ENCODE measurements at regions not wholly inside any gene's neighbourhood (a gene's known extent, or its start where the extent isn't known, plus 50 kb on each side); places are given as distances from the start of the nearest gene placed in this dataset.
"Not testable (repeated sequence)": the region's sequence is repeated elsewhere in the genome, so short reads cannot be mapped to it uniquely, and the experiment has no call there.

DNA sequence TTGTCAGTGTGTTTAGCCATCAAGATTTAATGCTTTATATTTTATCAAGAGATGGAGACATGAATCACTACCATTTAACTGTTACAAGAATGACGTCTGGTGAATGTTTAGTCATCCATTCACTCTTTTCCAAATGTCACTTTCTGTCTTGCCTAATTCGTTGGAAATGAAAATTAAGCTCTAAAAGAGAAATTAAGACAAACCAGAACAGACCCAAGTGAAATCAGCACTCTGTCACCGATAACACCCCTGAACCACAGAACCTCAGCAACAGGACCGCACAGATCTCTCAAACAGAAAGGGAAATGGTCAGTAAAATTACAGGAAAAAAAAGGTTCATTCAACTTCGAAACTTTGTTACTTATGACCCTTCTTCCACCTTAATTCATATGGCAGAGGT lies 320.9 kb downstream of the BCL2L11 start:
- not testable (repeated sequence) for H4K12ac ChIP-seq (ENCODE audit: low read depth, low read length); H2AK5ac ChIP-seq (ENCODE audit: low read length); H2BK120ac ChIP-seq (ENCODE audit: insufficient read depth, low read length, poor library complexity); H3K18ac ChIP-seq (ENCODE audit: low read length); H3K79me1 ChIP-seq (ENCODE audit: low read length); H3K27ac ChIP-seq (ENCODE audit: low read depth, low read length); H2AFZ ChIP-seq (ENCODE audit: insufficient read depth, low read length, poor library complexity); H3K4me2 ChIP-seq (ENCODE audit: low read length); H3K36me3 ChIP-seq (ENCODE audit: control insufficient read depth in 1 of 2, insufficient read depth in 2 of 2, low read length in 2 of 2); H3K23ac ChIP-seq (ENCODE audit: low read length); H3K9me3 ChIP-seq (ENCODE audit: insufficient read depth, low read depth, low read length); H3K79me2 ChIP-seq (ENCODE audit: control insufficient read depth, insufficient read depth, low read length, poor library complexity); DNase-seq; H4K8ac ChIP-seq (ENCODE audit: low read depth, low read length); H3K4me3 ChIP-seq (ENCODE audit: low read depth, low read length); H2BK5ac ChIP-seq (ENCODE audit: low read depth, low read length, poor library complexity); H3K9ac ChIP-seq (ENCODE audit: low read length); H4K91ac ChIP-seq (ENCODE audit: low read depth, low read length); H3K4ac ChIP-seq (ENCODE audit: low read depth, low read length); H2BK12ac ChIP-seq (ENCODE audit: low read length); H3K27me3 ChIP-seq (ENCODE audit: insufficient read depth, low read length); H3K14ac ChIP-seq (ENCODE audit: low read length); H3K4me1 ChIP-seq (ENCODE audit: control insufficient read depth in 1 of 2, insufficient read depth in 2 of 2, low read length in 2 of 2)
- no CpG with 5 or more reads among the region's 5 CpGs for WGBS (ENCODE audit: extremely low coverage, insufficient coverage, insufficient read length)

- not testable (repeated sequence) for H2BK5ac ChIP-seq (ENCODE audit: low read depth, low read length, poor library complexity); H2BK12ac ChIP-seq (ENCODE audit: low read length); DNase-seq; H3K14ac ChIP-seq (ENCODE audit: low read length); H3K4me3 ChIP-seq (ENCODE audit: low read depth, low read length); H3K27ac ChIP-seq (ENCODE audit: low read depth, low read length); H3K36me3 ChIP-seq (ENCODE audit: control insufficient read depth in 1 of 2, insufficient read depth in 2 of 2, low read length in 2 of 2); H3K18ac ChIP-seq (ENCODE audit: low read length); H2AFZ ChIP-seq (ENCODE audit: insufficient read depth, low read length, poor library complexity); H3K4me2 ChIP-seq (ENCODE audit: low read length); H2BK120ac ChIP-seq (ENCODE audit: insufficient read depth, low read length, poor library complexity); H3K27me3 ChIP-seq (ENCODE audit: insufficient read depth, low read length); H3K4ac ChIP-seq (ENCODE audit: low read depth, low read length); H3K23ac ChIP-seq (ENCODE audit: low read length); H3K79me2 ChIP-seq (ENCODE audit: control insufficient read depth, insufficient read depth, low read length, poor library complexity); H3K9me3 ChIP-seq (ENCODE audit: insufficient read depth, low read depth, low read length); H3K4me1 ChIP-seq (ENCODE audit: control insufficient read depth in 1 of 2, insufficient read depth in 2 of 2, low read length in 2 of 2); H2AK5ac ChIP-seq (ENCODE audit: low read length); H3K79me1 ChIP-seq (ENCODE audit: low read length); H4K12ac ChIP-seq (ENCODE audit: low read depth, low read length); H4K91ac ChIP-seq (ENCODE audit: low read depth, low read length); H3K9ac ChIP-seq (ENCODE audit: low read length); H4K8ac ChIP-seq (ENCODE audit: low read depth, low read length)
- WGBS (ENCODE audit: extremely low coverage, insufficient coverage, insufficient read length) = no CpG with 5 or more reads among the region's 8 CpGs
Observed at GRCh38 chr2:111442767-111443454, 322.2 kb downstream of the BCL2L11 start.

DNA sequence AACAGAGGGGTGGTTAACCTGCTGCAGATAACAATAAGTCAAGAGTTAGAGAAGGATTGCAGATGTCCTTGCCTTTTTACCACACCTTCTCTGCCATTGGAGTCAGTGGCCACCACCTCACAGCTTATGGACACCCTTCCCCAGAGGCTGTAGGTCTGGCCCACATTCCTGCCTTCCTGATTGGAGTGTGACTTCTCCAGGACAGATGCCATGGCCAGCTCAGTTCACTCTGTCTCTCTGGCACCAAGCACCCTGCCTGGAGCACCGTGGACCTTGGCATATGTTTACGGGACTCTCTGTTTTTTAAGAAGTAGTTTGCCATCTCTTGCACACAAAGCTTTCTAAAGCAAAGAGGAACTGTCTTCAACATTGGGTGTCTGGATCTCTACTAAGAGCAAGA lies 323.8 kb downstream of the BCL2L11 start:
- WGBS (ENCODE audit: extremely low coverage, insufficient coverage, insufficient read length) = no CpG with 5 or more reads among the region's 2 CpGs
- not testable (repeated sequence) for H3K18ac ChIP-seq (ENCODE audit: low read length); H4K8ac ChIP-seq (ENCODE audit: low read depth, low read length); H2BK12ac ChIP-seq (ENCODE audit: low read length); H3K9ac ChIP-seq (ENCODE audit: low read length); H2AFZ ChIP-seq (ENCODE audit: insufficient read depth, low read length, poor library complexity); H3K36me3 ChIP-seq (ENCODE audit: control insufficient read depth in 1 of 2, insufficient read depth in 2 of 2, low read length in 2 of 2); H3K9me3 ChIP-seq (ENCODE audit: insufficient read depth, low read depth, low read length); H3K27ac ChIP-seq (ENCODE audit: low read depth, low read length); H2AK5ac ChIP-seq (ENCODE audit: low read length); H3K79me1 ChIP-seq (ENCODE audit: low read length); H3K27me3 ChIP-seq (ENCODE audit: insufficient read depth, low read length); H2BK120ac ChIP-seq (ENCODE audit: insufficient read depth, low read length, poor library complexity); DNase-seq; H3K4ac ChIP-seq (ENCODE audit: low read depth, low read length); H4K91ac ChIP-seq (ENCODE audit: low read depth, low read length); H3K23ac ChIP-seq (ENCODE audit: low read length); H3K79me2 ChIP-seq (ENCODE audit: control insufficient read depth, insufficient read depth, low read length, poor library complexity); H3K4me1 ChIP-seq (ENCODE audit: control insufficient read depth in 1 of 2, insufficient read depth in 2 of 2, low read length in 2 of 2); H3K4me2 ChIP-seq (ENCODE audit: low read length); H3K4me3 ChIP-seq (ENCODE audit: low read depth, low read length); H2BK5ac ChIP-seq (ENCODE audit: low read depth, low read length, poor library complexity); H4K12ac ChIP-seq (ENCODE audit: low read depth, low read length); H3K14ac ChIP-seq (ENCODE audit: low read length)

DNA sequence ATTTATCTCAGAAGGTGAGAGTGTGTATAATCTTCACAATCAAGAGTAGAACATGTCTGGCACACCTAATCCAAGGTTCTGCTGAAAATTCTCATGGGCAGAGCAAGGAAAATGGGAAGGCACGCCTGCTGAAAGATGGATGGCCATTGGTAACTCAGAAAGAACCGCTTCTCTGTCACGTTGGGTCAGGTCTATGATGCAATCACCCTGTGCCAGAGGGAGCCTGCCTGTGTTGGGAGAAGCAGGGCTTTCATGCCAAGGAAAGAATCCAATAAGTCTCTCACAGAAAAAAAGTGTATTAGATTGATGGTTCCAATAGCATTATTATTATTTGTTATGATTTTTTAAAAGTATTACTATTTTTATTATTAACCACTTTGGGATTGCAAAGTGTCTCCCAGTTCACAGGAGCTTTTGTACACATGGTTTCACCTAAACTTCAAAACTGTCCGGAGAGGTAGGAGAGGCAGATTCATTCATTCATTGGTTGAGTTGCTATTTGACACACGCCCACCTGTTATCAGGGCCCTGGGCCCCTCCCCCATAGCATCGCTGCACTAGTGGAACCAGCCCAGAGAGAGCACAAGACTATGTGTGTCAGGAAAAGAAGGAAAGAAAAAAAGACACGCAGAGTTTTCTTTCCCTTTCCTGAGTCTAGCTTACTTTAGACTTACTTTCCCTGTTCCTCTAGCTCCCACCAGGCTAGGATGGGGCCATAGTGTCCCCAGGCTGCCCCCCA lies 324.6 kb downstream of the BCL2L11 start:
- not testable (repeated sequence) for H3K18ac ChIP-seq (ENCODE audit: low read length); H3K27ac ChIP-seq (ENCODE audit: low read depth, low read length); H3K9ac ChIP-seq (ENCODE audit: low read length); H3K9me3 ChIP-seq (ENCODE audit: insufficient read depth, low read depth, low read length); H3K36me3 ChIP-seq (ENCODE audit: control insufficient read depth in 1 of 2, insufficient read depth in 2 of 2, low read length in 2 of 2); H3K4me3 ChIP-seq (ENCODE audit: low read depth, low read length); H2BK120ac ChIP-seq (ENCODE audit: insufficient read depth, low read length, poor library complexity); H3K4me1 ChIP-seq (ENCODE audit: control insufficient read depth in 1 of 2, insufficient read depth in 2 of 2, low read length in 2 of 2); H4K12ac ChIP-seq (ENCODE audit: low read depth, low read length); H3K79me2 ChIP-seq (ENCODE audit: control insufficient read depth, insufficient read depth, low read length, poor library complexity); H3K4me2 ChIP-seq (ENCODE audit: low read length); H2BK5ac ChIP-seq (ENCODE audit: low read depth, low read length, poor library complexity); H4K8ac ChIP-seq (ENCODE audit: low read depth, low read length); H3K79me1 ChIP-seq (ENCODE audit: low read length); H2AK5ac ChIP-seq (ENCODE audit: low read length); H3K14ac ChIP-seq (ENCODE audit: low read length); H3K27me3 ChIP-seq (ENCODE audit: insufficient read depth, low read length); H3K23ac ChIP-seq (ENCODE audit: low read length); H3K4ac ChIP-seq (ENCODE audit: low read depth, low read length); H2BK12ac ChIP-seq (ENCODE audit: low read length); H4K91ac ChIP-seq (ENCODE audit: low read depth, low read length); H2AFZ ChIP-seq (ENCODE audit: insufficient read depth, low read length, poor library complexity); DNase-seq
- no CpG with 5 or more reads among the region's 7 CpGs for WGBS (ENCODE audit: extremely low coverage, insufficient coverage, insufficient read length)
